ENCODE measurements at regions not wholly inside any gene's neighbourhood (a gene's known extent, or its start where the extent isn't known, plus 50 kb on each side); places are given as distances from the start of the nearest gene placed in this dataset.

- no peak for TF ChIP-seq CTCF (IDR thresholded peaks at IDR 0.05)
- TF ChIP-seq POLR2A (IDR thresholded peaks at IDR 0.05) = no peak
- no peak for TF ChIP-seq POLR2AphosphoS5 (IDR thresholded peaks at IDR 0.05)
Observed at GRCh38 chr4:14575919-14576318, 426.4 kb upstream of the CPEB2 start.
